AG04450 (cell line): ENCODE measurements at regions not wholly inside any gene's neighbourhood (a gene's known extent, or its start where the extent isn't known, plus 50 kb on each side); places are given as distances from the start of the nearest gene placed in this dataset.

Experiments
- CTCF ChIA-PET: fragments of 300-600, 350-600 bp; formaldehyde crosslinking; extraction: SDS; loops from one replicate; lab custom pipeline; 2022; ENCODE audit warnings: antibody characterized with exemption, inconsistent platforms; lab: Charles Lee
- POLR2A ChIA-PET: fragments of 350-600 bp; formaldehyde crosslinking; extraction: SDS; loops from one replicate; lab custom pipeline; 2021; ENCODE audit warnings: antibody characterized with exemption, inconsistent platforms; lab: Yijun Ruan, JAX
- DNase-seq: peaks from one replicate; pipeline ENCODE4 v3.0.0-alpha.2; 2011; ENCODE audit warnings: low read depth, low spot score
- H3K27ac ChIP-seq: one replicate; pipeline ENCODE4 v1.5.1; 2012; ENCODE audit warnings: low read depth, low read length, control low read depth
- H3K27me3 ChIP-seq: one replicate; pipeline ENCODE4 v1.6.0; 2012; ENCODE audit warnings: low read length; ENCODE audit not compliant: control insufficient read depth, insufficient read depth
- H3K4me3 ChIP-seq: 2 replicates; pipeline ENCODE4 v1.5.1; 2011; ENCODE audit warnings: mild to moderate bottlenecking, low read depth, low read length, control low read depth
- H3K9me3 ChIP-seq: 2 replicates; pipeline ENCODE4 v1.5.1; 2012; ENCODE audit warnings: low read length; ENCODE audit not compliant: control insufficient read depth, insufficient read depth
- CTCF ChIP-seq: IDR thresholded peaks from 2 replicates; pipeline ENCODE4 v1.5.1; 2011; ENCODE audit warnings: low read depth, low read length, control low read depth, inconsistent platforms

- TF ChIP-seq CTCF: no peak
- DNase-seq: no peak
- ChIA-PET POLR2A (no interaction called here), CTCF (no interaction called here)
- H3K27me3 ChIP-seq: no peaks in the 10 kb centered on the region
- no peak overlapping the region for H3K4me3 ChIP-seq
- H3K27ac ChIP-seq: no peak overlapping the region
- H3K9me3 ChIP-seq: peaks cover 2% of the 10 kb centered on the region; the same call in 1 of the 2 replicates
Measured at GRCh38 chr20:4444404-4444803, 195.3 kb upstream of the ADRA1D start.

GRCh38 chr20:4443016-4443415 lies 193.9 kb upstream of the ADRA1D start:
- no peaks in the 10 kb centered on the region for H3K27me3 ChIP-seq
- no peak for TF ChIP-seq CTCF
- DNase-seq: no peak
- POLR2A ChIA-PET: no interaction called here
- CTCF ChIA-PET: no interaction called here
- peaks cover 2% of the 10 kb centered on the region; the same call in 1 of the 2 replicates for H3K9me3 ChIP-seq
- H3K27ac ChIP-seq: no peak overlapping the region
- H3K4me3 ChIP-seq: no peak overlapping the region

GRCh38 chr20:4441871-4442270 lies 192.8 kb upstream of the ADRA1D start:
- ChIA-PET POLR2A (no interaction called here), CTCF (no interaction called here)
- Histone ChIP-seq H3K9me3 (peaks cover 2% of the 10 kb centered on the region; the same call in 1 of the 2 replicates), H3K27me3 (no peaks in the 10 kb centered on the region), H3K27ac (no peak overlapping the region), H3K4me3 (no peak overlapping the region)
- no peak for TF ChIP-seq CTCF
- DNase-seq: no peak

GRCh38 chr20:4441191-4441590 lies 192.1 kb upstream of the ADRA1D start:
- ChIA-PET POLR2A (no interaction called here), CTCF (no interaction called here)
- Histone ChIP-seq H3K9me3 (peaks cover 2% of the 10 kb centered on the region; the same call in 1 of the 2 replicates), H3K27ac (no peak overlapping the region), H3K27me3 (no peaks in the 10 kb centered on the region), H3K4me3 (no peak overlapping the region)
- DNase-seq: no peak
- TF ChIP-seq CTCF: no peak

- H3K27me3 ChIP-seq: no peaks in the 10 kb centered on the region
- CTCF ChIA-PET: no interaction called here
- H3K27ac ChIP-seq: no peak overlapping the region
- no peak for TF ChIP-seq CTCF
- H3K4me3 ChIP-seq: no peak overlapping the region
- POLR2A ChIA-PET: no interaction called here
- H3K9me3 ChIP-seq: peaks cover 2% of the 10 kb centered on the region; the same call in 1 of the 2 replicates
- no peak for DNase-seq
Measured at GRCh38 chr20:4439461-4439860, 190.4 kb upstream of the ADRA1D start.
